ENCODE measurements at regions not wholly inside any gene's neighbourhood (a gene's known extent, or its start where the extent isn't known, plus 50 kb on each side); places are given as distances from the start of the nearest gene placed in this dataset.
"Not testable (repeated sequence)": the region's sequence is repeated elsewhere in the genome, so short reads cannot be mapped to it uniquely, and the experiment has no call there.

- no peak for DNase-seq (ENCODE audit: low read depth)
- no peak for TF ChIP-seq CTCF (IDR thresholded peaks at IDR 0.05; ENCODE audit: insufficient read depth, low read depth, low read length, missing control alignments)
- no peak overlapping the region for H3K4me3 ChIP-seq (ENCODE audit: low read depth, low read length)
Measured at GRCh38 chrX:3485727-3486126, 139.3 kb upstream of the MXRA5 start.

- H3K4me3 ChIP-seq (ENCODE audit: low read depth, low read length), result no peak overlapping the region
- DNase-seq (ENCODE audit: low read depth), result no peak
- no peak for TF ChIP-seq CTCF (IDR thresholded peaks at IDR 0.05; ENCODE audit: insufficient read depth, low read depth, low read length, missing control alignments)
Measured at GRCh38 chrX:3479026-3479425, 132.6 kb upstream of the MXRA5 start.

- DNase-seq (ENCODE audit: low read depth), result no peak
- no peak for TF ChIP-seq CTCF (IDR thresholded peaks at IDR 0.05; ENCODE audit: insufficient read depth, low read depth, low read length, missing control alignments)
Measured at GRCh38 chrX:3476973-3477372, 130.5 kb upstream of the MXRA5 start.

GRCh38 chrX:3470211-3470679 is 123.8 kb upstream of the MXRA5 start:
- not testable (repeated sequence) for DNase-seq (ENCODE audit: low read depth); H3K4me3 ChIP-seq (ENCODE audit: low read depth, low read length)

More at GRCh38 chrX:3476973-3477372, 130.5 kb upstream of the MXRA5 start:
- no peak overlapping the region for H3K4me3 ChIP-seq (ENCODE audit: low read depth, low read length)

GRCh38 chrX:3468031-3468430 is 121.6 kb upstream of the MXRA5 start:
- TF ChIP-seq CTCF (IDR thresholded peaks at IDR 0.05; ENCODE audit: insufficient read depth, low read depth, low read length, missing control alignments), result no peak
- no peak overlapping the region for H3K4me3 ChIP-seq (ENCODE audit: low read depth, low read length)
- DNase-seq (ENCODE audit: low read depth), result no peak

- no peak overlapping the region for H3K4me3 ChIP-seq (ENCODE audit: low read depth, low read length)
- no peak for DNase-seq (ENCODE audit: low read depth)
- TF ChIP-seq CTCF (IDR thresholded peaks at IDR 0.05; ENCODE audit: insufficient read depth, low read depth, low read length, missing control alignments), result no peak
Measured at GRCh38 chrX:3465017-3465416, 118.6 kb upstream of the MXRA5 start.

- H3K4me3 ChIP-seq (ENCODE audit: low read depth, low read length), result no peak overlapping the region
- DNase-seq (ENCODE audit: low read depth), result peak; percentile 0
- TF ChIP-seq CTCF (IDR thresholded peaks at IDR 0.05; ENCODE audit: insufficient read depth, low read depth, low read length, missing control alignments), result no peak
Measured at GRCh38 chrX:3462166-3462508, 115.7 kb upstream of the MXRA5 start.
